ENCODE measurements at regions not wholly inside any gene's neighbourhood (a gene's known extent, or its start where the extent isn't known, plus 50 kb on each side); places are given as distances from the start of the nearest gene placed in this dataset.

DNA sequence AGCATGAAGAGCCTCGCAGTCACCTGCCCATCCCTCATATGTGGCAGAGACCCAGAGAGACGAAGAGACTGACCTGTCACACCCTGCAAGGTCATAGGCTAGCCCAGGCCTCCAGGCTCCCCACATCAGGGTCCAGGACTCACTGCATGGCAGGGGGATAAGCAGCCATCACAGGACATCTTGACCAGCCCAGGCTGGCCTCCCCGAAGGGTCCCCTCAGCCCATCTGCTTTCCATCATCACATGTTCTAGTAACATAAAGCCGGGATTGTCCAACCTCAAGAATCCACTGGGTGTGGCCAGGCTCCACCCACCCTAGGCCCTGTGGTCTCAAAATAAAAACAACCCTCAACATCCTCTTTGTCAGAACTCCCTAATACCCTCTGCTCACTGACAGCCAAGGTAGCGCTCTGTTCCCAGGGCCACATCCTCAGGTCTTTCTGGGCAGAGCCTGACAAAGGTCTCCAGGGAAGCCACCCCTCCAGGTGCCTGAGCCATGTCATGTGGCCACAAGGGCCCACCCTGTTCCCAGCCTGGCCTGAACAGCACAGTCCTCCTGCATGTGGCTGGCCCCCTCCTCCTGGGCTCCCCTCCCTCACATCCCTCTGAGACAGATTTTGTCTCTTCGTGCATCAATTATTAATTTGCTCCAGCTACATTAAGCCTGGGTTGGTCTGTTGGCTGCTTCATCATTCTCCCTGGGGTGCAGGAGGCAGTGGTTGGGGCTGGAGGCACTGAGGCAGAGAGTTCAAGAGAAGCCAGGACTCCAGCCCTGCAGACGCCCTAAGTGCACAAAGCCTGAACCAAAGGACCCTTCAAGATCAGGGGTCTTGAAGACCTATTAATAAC, 131.8 kb upstream of the UNC5B start:
- TF ChIP-seq POLR2AphosphoS5 (IDR thresholded peaks at IDR 0.05; ENCODE audit: low read depth, low read length) (no peak), SIN3A (IDR thresholded peaks at IDR 0.05; ENCODE audit: borderline replicate concordance, insufficient read depth, low read depth, low read length) (no peak), TCF7L2 (IDR thresholded peaks at IDR 0.05; ENCODE audit: low read depth, low read length) (no peak), CTCF (IDR thresholded peaks at IDR 0.05) (no peak)
- TF ChIP-seq, protein P1, sequence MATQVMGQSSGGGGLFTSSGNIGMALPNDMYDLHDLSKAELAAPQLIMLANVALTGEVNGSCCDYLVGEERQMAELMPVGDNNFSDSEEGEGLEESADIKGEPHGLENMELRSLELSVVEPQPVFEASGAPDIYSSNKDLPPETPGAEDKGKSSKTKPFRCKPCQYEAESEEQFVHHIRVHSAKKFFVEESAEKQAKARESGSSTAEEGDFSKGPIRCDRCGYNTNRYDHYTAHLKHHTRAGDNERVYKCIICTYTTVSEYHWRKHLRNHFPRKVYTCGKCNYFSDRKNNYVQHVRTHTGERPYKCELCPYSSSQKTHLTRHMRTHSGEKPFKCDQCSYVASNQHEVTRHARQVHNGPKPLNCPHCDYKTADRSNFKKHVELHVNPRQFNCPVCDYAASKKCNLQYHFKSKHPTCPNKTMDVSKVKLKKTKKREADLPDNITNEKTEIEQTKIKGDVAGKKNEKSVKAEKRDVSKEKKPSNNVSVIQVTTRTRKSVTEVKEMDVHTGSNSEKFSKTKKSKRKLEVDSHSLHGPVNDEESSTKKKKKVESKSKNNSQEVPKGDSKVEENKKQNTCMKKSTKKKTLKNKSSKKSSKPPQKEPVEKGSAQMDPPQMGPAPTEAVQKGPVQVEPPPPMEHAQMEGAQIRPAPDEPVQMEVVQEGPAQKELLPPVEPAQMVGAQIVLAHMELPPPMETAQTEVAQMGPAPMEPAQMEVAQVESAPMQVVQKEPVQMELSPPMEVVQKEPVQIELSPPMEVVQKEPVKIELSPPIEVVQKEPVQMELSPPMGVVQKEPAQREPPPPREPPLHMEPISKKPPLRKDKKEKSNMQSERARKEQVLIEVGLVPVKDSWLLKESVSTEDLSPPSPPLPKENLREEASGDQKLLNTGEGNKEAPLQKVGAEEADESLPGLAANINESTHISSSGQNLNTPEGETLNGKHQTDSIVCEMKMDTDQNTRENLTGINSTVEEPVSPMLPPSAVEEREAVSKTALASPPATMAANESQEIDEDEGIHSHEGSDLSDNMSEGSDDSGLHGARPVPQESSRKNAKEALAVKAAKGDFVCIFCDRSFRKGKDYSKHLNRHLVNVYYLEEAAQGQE (IDR thresholded peaks at IDR 0.05; ENCODE audit: insufficient read depth in 1 of 2, low read depth in 2 of 2, low read length in 1 of 2): no peak
- Histone ChIP-seq H3K27me3 (ENCODE audit: control insufficient read depth, insufficient read depth, low read length) (peaks cover 5% of the 10 kb centered on the region; the same call in 1 of the 2 replicates), H3K4me1 (ENCODE audit: control insufficient read depth, insufficient read depth, low read length) (no peaks in the 10 kb centered on the region), H3K9me3 (ENCODE audit: control insufficient read depth, insufficient read depth, low read depth, low read length) (no peaks in the 10 kb centered on the region), H3K36me3 (ENCODE audit: control insufficient read depth, insufficient read depth, low read length) (no peaks in the 10 kb centered on the region), H3K27ac (ENCODE audit: low read length) (no peak overlapping the region), H3K4me3 (ENCODE audit: low read depth in 2 of 2, low read length in 2 of 2) (no peak overlapping the region)
- POLR2A ChIA-PET: no interaction called here
- in situ Hi-C loops (cut with HindIII; ENCODE audit: low pct_unique_long_range_greater_than_20kb, low sequenced_read_pairs) (no loop called here), intact Hi-C loops (cut with micrococcal nuclease; ENCODE audit: unreplicated experiment) (no loop called here)
- no TSS peak for BruUV-seq (replicated peaks)
- CTCF ChIA-PET: no interaction called here
- no peak for ATAC-seq
- DNase-seq (ENCODE audit: low read depth, low spot score): no peak

- ATAC-seq: no peak
- intact Hi-C loops (cut with micrococcal nuclease; ENCODE audit: unreplicated experiment) (no loop called here), in situ Hi-C loops (cut with HindIII; ENCODE audit: low pct_unique_long_range_greater_than_20kb, low sequenced_read_pairs) (no loop called here)
- DNase-seq (ENCODE audit: low read depth, low spot score): no peak
- Histone ChIP-seq H3K27ac (ENCODE audit: low read length) (no peak overlapping the region), H3K27me3 (ENCODE audit: control insufficient read depth, insufficient read depth, low read length) (peaks cover 5% of the 10 kb centered on the region; the same call in 1 of the 2 replicates), H3K9me3 (ENCODE audit: control insufficient read depth, insufficient read depth, low read depth, low read length) (no peaks in the 10 kb centered on the region), H3K4me3 (ENCODE audit: low read depth in 2 of 2, low read length in 2 of 2) (no peak overlapping the region), H3K36me3 (ENCODE audit: control insufficient read depth, insufficient read depth, low read length) (no peaks in the 10 kb centered on the region), H3K4me1 (ENCODE audit: control insufficient read depth, insufficient read depth, low read length) (no peaks in the 10 kb centered on the region)
- ChIA-PET CTCF (no interaction called here), POLR2A (no interaction called here)
- TF ChIP-seq POLR2AphosphoS5 (IDR thresholded peaks at IDR 0.05; ENCODE audit: low read depth, low read length) (no peak), TCF7L2 (IDR thresholded peaks at IDR 0.05; ENCODE audit: low read depth, low read length) (no peak), SIN3A (IDR thresholded peaks at IDR 0.05; ENCODE audit: borderline replicate concordance, insufficient read depth, low read depth, low read length) (no peak), CTCF (IDR thresholded peaks at IDR 0.05) (no peak)
- TF ChIP-seq, protein P1 (IDR thresholded peaks at IDR 0.05; ENCODE audit: insufficient read depth in 1 of 2, low read depth in 2 of 2, low read length in 1 of 2): no peak
- BruUV-seq (replicated peaks): no TSS peak
Measured at GRCh38 chr10:71081229-71081560, 131.2 kb upstream of the UNC5B start.

Measured in Panc1 (cell line).